Stimulated activated CD8-positive, alpha-beta memory T cell treated with anti-CD3 and anti-CD28 coated beads, Interleukin-4, amount 100 ng/mL, for 48 hours (primary cell): ENCODE measurements at regions not wholly inside any gene's neighbourhood (a gene's known extent, or its start where the extent isn't known, plus 50 kb on each side); places are given as distances from the start of the nearest gene placed in this dataset.

ENCODE experiments used
- DNase-seq: peaks from one replicate; pipeline ENCODE4 v3.0.0-alpha.2; 2020

DNA sequence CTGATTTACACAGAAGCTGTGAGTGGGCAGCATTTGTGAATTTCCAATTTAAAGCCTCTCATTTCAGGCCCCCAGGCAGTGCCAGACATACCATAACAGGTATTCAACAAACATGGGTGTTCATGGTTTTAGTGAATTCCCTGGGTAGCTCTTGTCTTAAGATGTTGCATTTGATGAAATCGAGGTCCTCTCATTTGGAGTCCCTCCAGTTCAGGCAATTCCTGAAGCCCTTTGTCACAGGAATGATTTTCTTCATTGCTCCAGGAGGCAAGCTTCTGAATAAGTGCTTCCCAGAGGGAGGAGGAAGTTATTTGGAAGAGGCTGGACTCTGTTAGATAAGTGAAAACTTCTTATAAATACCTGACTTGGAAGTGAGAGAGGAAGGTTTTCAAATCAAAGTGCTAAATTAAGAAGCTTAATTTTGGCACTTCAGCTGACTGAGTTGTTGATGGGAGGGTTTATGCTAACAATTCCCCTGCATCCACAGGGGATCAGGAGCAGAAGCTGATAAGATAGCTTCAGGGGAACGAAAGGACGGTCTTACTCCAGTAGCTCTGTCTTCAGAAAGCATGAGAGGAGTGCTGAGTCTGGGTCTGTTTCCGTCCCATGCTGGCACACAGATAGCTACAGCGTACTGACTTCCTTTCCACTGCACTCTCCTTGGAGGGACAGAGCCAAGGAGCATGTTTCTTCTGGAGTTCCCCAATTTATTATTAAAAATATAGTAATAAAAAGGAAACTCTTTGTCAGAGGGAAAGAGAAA, 543.1 kb downstream of the GBA3 start:
- no peak for DNase-seq

DNA sequence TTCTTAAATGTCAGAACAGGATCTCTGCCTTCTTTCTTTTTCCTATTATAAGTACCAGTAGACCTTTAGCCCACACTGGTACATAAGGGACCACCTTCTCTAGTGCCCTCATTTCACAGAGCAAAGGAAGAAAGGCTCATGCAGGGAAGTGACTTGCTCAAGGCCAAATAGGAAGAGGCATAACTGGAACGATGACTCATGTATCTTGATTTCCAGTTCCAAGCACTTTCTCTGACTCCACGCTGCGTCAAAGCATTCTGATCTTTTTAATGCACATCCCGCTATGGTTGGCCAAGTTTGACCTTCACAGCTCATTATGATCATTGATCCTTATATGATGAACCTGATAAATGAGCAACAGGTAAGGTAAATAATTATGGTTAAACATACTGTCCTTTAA, 542.0 kb downstream of the GBA3 start:
- no peak for DNase-seq

DNA sequence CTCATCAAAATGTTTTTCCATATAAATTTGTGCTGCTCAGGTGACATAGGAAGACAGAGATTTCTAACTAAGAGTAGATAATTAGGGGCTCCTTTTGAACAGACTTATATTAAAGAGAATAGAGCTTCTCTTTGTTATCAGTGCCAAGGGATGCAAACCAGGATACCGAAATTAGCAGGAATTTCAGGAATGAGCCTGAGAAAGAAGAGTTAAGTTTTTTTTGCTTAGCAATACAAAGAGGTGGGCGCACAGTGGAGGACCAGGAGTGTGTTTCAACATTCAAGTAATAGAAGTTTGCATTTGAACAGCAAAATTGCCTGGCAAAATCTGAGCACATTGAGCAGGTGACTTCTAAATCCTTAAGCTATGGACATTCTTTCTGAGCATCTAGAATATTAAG, 541.3 kb downstream of the GBA3 start:
- DNase-seq = no peak

DNA sequence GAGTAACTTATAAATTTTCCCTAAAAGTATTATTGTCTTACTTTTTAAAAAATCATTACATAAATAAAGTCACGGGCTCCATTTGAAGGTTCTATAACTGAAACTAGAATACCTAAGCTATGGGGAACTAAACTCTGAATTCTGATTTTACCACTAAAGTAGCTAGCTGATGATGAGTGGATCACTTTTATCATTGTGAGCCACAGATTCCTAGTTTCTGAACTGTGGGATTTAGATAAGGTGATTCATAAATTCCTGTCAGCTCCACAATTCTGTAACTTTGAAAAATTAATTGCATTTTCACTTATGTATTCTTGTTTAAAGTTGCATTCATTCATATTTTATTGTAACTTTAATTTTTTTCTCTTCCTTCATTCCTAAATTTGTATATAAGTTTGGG, 540.9 kb downstream of the GBA3 start:
- no peak for DNase-seq

DNA sequence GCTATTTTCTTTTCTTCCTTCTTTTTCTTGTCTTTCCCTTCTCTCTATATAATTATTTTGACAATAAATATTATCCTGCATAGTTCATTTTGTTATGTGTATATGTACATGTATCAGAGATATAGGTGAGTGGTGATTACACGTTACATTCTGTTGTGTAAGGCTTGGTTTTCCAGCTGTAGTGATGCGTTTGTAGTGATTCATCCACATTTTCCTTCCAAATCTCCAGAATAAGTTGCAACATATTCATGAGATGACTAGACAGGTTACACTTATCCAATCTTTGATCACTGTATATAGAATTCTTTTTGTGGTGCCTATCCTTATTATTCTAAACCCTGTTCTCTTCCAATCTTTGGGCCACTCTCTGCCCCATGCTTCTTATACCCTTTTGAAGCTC, 540.2 kb downstream of the GBA3 start:
- no peak for DNase-seq

DNA sequence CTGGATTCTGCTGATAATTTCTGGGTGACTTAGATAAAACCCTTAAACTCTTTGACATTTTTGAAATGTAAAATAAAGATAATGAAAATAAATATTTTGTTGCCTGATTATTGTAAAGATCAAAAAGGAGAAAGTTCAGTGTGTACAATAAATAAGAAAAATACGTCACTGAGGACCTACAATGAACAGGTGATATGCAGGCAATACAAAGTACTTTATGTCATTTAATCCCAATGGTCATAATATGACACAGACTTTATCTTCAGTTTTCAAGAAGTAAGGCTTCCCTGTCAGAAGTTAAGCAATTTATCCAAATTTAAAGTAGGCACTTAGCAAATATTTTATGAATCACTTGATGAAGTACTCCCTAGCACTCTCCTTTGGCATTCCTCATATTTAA, 532.8 kb downstream of the GBA3 start:
- DNase-seq = no peak

DNA sequence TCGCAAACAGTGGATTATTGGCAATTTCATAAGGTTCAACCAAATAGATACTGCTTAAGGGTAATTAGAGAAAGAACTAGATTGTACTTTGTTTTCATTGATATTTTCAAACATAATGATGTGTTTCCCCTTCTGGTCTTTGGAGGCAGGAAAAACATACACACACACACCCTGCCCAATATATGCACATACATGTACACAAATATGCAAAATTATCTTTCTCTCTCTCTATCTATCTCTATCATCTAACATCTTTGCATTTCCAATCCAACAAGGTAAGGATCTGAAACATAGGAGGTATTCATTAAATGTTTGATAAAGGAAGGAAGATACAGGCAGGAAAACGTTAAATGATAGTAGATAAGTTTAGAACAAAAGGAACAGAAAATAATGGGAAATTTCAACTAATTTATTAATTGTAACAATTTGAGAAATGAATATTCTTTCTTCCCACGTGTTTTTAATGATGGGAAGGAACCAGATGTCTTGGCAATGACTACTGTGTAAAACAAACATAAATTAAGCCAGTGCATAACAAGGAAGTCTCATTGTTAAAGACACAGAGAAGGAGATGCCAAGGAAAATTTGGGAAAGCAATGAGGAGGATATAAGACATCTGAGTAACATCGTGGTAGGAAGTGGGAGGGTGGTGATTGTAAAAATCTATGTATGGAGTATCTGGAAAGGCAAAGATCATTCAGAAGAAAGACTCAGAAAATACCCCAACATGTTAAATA, 532.1 kb downstream of the GBA3 start:
- DNase-seq = no peak

DNA sequence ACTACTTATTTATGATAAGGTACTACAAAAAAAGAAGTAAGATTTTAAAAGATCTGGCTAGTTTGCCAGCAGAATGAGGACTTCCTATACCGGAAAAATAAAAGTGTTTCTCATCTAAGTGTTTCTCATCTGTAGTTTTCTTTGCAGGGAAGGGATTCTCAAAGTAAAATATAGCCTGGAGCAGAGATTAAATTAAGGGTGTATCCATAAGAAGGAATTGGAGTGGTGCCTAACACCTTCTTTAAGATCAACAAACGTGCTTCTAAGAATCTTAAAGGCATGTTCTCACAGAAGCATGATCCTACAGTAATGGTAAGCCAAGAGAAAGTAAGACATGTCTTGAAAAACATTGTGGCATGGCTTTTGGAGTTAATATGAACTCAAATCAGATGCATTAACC, 528.2 kb downstream of the GBA3 start:
- no peak for DNase-seq

DNA sequence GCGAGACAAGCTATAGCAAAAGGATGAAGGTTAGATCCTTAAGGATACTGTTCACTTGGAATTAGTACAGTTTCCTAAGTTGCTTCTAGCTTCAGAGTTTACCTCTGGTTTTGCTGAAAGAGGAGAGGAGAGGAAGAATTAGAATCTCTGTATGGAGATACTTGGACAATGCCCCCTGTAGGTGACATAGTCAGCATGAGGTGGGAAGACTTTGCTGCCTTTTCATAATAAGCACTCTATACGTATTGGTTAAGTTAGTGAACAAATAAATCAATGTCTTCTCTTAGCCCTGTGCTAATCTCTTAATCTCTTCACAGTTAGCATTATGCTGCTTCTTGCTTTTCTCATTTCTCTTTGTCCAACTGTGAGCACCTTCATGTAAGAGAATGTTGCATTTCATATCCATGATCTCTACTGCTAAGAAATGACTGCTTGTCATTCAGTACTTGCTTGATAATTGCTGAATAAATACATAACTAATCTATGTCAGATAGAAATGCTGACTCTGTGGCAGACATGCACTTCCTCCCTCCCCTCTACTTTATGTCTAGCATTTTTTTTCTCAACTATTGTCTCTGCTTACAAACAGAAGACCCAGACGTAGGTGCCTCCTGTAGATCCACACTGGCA, 527.2 kb downstream of the GBA3 start:
- no peak for DNase-seq

DNA sequence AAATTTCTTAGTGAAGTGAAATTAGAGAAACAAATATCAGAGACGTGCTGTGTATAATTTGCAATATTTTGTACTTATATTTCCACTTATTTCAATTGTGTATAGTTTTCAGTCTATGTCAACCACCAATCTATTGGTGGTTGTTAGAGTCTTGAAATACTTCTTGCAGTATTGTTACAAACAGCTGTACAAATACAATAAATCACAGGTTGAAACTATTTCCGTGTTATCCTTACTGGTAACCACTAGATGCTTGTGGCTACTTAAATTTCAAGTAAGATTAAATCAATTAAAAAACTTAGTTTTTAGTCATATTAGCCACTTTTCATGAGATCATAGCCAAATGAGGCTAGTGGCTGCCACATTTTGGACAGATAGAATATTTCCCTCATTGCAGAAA, 520.5 kb downstream of the GBA3 start:
- no peak for DNase-seq

DNA sequence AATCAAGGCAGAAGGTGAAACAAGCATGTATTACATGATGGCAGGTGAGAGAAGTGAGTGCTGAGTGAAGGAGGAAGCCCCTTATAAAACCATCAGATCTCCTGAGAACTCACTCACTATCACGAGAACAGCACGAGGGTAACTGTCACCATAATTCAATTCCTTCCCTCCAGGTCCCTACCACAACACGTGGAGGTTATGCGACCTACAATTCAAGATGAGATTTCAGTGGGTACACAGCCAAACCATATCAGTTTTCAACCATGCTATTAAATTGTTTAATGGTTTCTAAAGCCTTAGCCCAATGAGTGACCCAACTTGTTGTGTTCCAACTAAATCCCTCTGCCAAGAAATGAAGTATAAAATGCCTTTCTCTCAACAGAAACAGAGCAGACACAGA, 519.8 kb downstream of the GBA3 start:
- DNase-seq = no peak

DNA sequence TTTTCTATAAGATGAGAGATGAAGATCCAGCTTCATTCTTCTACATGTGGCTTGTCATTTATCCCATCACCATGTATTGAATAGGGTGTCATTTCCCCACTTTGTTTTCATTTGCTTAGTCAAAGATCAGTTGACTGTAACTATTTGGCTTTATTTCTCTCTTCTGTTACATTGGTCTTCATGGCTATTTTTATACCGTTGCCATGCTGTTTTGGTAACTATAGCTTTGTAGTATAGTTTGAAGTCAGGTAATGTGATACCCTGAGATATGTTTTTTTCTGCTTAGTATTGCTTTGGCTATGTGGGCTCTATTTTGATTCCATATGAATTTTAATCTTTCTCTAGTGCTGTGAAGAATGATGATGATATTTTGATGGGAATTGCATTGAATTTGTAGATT, 514.3 kb downstream of the GBA3 start:
- DNase-seq = no peak

DNA sequence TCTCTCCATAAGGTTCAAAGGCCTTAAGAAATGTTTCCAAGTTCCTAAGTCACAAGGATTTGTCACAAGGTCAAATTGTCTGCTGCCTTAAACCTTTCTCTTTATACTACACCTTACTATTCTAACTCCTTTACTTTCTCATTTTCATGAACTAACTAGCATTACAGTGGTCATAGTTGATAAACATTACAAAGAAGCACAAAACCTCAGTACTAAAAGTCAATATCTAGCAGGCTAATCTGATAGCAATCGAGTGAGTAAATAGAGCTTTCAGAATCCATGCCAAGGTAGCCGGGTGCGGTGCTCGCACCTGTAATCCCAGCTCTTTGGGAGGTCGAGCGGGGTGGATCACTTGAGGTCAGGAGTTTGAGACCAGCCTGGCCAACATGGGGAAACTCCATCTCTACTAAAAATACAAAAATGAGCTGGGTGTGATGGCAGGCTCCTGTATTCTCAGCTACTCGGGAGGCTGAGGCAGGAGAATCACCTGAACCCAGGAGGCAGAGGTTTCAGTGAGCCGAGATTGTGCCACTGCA, 510.0 kb downstream of the GBA3 start:
- DNase-seq = no peak

DNA sequence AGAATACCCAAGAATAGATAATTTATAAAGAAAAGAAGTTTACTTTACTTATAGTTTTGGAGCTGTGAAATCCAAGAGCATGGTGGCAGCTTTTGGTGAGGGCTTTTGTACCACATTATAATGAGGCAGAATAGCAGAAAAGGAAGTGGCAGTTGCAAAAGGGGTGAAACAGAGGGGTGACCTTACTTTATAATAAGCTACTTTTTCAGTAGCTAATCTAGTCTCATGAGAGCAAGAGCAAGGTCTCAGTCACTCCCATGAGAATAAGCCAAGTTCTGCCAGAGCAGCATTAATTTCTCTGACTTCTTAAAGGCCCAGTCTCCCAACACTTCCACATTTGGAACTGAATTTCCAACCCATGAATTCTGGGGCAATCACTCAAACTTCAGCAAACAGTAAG, 502.0 kb downstream of the GBA3 start:
- no peak for DNase-seq

DNA sequence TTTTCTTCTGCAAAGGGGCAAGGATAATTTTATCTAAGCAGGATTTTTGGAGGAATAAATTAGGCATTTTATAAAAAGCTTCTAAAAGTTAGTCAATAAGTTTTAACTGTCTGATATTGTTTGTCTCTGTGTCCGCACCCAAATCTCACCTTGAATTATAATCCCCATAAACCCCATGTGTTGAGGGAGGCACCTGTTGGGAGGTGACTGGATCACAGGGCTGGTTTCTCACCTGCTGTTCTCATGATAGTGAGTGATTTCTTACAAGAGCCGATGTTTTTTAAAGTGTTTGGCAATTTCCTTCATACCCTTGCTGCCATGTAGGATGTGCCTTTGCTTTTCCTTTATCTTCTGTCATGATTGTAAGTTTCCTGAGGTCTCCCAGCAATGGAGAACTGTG, 481.4 kb downstream of the GBA3 start:
- no peak for DNase-seq

DNA sequence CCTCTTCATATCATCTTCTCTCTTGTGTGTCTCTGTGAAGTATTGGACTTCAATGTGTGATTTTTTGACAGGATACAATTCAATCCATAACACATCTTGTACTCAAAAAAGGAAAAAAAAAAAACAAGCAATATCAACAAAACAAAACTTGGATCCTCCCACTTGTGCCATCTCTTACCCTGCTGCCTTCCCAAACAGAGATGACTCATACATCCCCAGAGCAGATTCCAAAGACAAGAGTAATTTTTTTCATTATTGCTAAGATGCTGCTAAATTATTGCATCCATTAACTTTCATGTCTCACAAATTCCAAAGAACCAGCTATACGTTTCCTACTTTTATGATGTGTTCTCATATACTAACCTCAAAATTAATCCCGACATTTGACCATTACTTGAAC, 479.2 kb downstream of the GBA3 start:
- DNase-seq = no peak

DNA sequence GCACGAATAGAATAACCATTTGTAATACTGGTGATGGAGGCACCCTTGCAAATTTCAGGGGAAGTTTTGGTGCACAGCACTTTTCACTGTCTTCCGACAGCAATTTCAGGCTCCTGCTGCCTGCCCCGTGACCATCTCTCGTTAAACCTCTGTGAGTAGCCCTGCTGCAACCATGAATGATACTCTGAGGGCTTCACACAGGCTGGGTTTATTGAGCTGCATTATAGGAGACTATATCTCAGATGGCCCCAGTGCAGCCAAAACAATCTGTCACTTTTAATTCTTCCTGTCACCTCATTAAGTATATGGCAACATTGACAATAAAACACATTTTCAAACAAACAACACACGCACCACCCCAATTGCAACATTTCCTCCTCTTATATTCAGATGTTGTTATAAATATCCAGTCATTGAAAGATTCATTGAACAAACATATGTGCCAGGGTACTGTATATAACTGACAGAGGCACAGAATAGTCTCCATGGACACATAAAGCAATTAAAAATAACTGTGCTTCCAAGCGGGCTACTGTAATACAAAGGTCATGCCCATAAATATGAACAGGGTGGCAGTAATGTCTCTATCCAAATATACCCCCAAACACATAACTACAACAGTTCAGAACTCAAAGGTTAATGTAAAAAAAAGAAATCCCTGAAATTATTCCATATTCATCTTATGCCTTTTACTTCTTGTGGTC, 477.0 kb downstream of the GBA3 start:
- DNase-seq = no peak

DNA sequence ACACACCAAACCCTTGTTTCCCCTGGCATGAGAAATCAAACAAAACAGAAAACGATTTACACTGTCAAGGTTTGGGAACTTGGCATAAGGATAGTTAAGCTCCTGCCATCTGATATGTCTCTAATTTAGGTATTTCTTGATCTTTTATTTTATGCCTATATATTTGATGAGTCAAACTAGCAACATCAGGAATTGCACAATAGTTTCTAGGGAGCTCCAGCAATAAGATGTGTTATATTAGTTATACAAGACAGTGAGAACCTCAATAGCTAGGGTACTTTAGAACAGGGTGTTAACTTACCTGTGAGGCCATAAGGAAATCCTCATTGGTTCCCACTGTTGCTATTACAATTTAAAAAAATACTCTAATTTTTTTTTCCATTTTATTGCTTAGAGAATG, 474.2 kb downstream of the GBA3 start:
- DNase-seq = no peak

DNA sequence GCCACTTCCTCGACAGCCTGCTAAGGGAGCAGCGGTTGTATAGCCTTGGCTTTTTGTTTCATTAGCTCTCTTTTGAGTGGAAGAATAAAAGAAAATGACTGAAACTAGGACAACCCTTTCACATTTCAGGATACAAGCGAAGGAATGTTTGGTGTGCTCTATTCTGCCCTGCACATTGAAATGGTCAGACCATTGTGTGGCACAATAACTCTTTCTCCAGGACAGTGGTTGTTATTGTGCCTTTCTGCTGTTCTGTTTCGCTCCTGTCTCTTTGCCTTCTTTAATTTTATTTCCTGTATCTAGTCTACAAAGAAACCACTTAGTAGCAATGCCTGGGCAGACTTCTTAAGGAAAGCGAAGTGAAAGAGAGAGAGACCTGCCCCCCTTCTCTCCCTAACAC, 473.7 kb downstream of the GBA3 start:
- DNase-seq = no peak

DNA sequence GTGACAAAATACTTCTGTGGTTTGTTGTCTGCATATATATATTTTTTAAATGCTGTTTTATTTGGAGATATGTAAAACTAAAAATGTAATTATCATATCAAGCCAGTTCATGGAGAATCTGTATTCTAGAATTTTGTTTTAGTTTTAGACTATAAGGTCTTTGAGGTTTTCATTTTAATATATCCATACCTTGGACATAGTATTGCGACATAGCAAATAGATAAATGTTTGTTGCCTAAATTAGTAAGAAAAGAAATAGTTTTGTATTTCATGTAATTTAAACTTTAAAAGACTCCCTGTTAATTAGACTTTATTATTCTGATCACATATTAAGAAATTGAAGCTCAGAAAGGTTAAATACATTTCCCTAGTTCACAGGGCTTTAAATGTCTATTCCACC, 472.9 kb downstream of the GBA3 start:
- DNase-seq = no peak

DNA sequence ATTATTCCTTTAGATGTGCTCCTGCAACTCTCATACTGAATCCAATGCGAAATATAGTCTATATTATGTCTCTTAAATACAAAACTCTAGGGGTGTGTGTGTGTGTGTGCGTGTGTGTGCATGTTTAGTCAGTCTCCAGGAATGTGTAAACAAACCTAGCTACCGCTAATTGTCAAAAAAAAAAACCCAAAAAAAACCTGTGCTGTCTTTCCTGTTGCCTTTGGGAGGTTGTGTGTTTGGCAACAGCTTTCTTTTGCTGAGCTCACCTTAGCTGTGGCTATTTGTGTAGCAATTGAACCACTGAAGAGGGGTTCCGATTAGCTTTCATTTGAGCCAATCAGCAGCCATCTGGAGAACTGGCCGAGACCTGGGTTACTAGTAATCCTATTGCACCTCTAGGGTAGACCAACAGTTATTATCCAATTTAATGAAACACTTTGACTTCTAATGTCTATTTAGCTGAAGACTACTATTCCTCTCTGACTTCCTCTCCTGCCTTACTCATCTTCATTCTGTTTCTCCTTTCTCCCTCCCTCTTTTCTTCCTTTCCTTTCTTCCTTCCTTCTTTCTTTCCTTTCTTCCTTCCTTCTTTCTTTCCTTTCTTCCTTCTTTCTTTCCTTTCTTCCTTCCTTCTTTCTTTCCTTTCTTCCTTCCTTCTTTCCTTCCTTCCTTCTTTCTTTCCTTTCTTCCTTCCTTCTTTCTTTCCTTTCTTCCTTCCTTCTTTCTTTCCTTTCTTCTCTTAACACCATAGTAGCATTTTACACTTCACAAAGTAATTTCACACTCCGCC, 471.1 kb downstream of the GBA3 start:
- DNase-seq = no peak

DNA sequence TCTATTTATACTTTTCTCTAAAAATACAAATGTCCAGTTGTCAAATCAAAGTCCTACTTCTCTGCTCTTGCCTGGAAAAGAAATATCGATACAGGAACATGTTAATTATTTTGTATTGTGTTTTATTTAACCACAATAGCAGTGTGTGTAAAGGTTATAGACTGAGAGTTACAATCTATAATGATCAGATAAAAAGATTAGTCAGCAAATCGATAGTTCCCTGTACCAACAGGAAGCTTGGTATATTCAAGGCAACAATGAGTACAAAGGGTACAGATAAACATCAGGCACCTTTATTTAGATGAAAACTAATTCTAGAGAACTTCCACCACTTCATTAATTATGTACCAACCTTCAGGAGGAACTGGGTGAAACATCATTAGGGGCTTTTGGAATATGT, 469.5 kb downstream of the GBA3 start:
- no peak for DNase-seq

DNA sequence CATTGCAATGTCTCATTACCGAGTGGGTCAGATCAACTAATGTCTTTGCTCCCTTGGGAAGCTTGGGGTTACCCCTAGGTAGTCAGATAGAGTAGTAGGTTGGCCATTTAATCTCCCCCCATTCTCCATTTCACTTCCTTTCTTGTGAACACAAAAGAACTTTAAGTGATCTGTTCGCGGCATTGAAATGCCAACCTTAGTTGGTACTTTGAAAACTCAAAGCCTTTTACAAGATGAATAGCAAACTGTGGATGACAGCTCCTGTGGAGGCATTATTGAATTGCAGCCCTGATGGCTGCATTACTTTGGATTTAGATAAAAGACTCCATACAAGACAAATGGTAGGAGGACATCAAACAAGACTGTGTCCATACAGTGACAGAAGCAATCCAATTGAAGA, 469.1 kb downstream of the GBA3 start:
- DNase-seq = no peak
